ENCODE measurements at regions not wholly inside any gene's neighbourhood (a gene's known extent, or its start where the extent isn't known, plus 50 kb on each side); places are given as distances from the start of the nearest gene placed in this dataset.

- H3K27ac ChIP-seq: no peak overlapping the region
- DNase-seq: no peak
- H3K4me1 ChIP-seq: no peaks in the 10 kb centered on the region
- no peak overlapping the region for H3K4me3 ChIP-seq
- TF ChIP-seq POLR2A (IDR thresholded peaks at IDR 0.05): no peak
- TF ChIP-seq, protein P1, sequence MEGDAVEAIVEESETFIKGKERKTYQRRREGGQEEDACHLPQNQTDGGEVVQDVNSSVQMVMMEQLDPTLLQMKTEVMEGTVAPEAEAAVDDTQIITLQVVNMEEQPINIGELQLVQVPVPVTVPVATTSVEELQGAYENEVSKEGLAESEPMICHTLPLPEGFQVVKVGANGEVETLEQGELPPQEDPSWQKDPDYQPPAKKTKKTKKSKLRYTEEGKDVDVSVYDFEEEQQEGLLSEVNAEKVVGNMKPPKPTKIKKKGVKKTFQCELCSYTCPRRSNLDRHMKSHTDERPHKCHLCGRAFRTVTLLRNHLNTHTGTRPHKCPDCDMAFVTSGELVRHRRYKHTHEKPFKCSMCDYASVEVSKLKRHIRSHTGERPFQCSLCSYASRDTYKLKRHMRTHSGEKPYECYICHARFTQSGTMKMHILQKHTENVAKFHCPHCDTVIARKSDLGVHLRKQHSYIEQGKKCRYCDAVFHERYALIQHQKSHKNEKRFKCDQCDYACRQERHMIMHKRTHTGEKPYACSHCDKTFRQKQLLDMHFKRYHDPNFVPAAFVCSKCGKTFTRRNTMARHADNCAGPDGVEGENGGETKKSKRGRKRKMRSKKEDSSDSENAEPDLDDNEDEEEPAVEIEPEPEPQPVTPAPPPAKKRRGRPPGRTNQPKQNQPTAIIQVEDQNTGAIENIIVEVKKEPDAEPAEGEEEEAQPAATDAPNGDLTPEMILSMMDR (IDR thresholded peaks at IDR 0.05): no peak
- no peaks in the 10 kb centered on the region for H3K36me3 ChIP-seq
- no peaks in the 10 kb centered on the region for H3K27me3 ChIP-seq
- peaks cover 0 to 4% (median 0%) of the 10 kb centered on the region in 4 donors for H3K9me3 ChIP-seq
Observed at GRCh38 chr3:89656388-89656787, 549.0 kb downstream of the EPHA3 start.

DNA sequence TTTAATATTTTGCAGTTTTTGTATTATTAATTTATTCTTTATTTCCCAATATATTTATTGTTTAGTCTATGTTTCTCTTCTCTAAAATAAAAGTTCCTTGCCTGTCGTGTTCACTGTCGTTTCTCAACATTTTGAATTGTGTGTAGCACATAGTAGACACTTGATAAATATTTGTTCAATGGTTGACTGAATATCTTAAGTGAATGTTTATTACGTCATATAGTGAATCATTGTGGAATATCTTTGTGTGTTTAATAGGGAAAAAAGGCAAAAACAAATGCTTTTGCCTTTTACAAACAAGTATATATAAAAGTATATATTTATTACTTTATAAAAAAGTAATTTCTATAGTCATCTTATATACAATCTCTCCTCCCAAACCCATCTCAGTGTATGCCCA, 572.3 kb downstream of the EPHA3 start:
- Histone ChIP-seq H3K36me3 (no peaks in the 10 kb centered on the region), H3K4me1 (no peaks in the 10 kb centered on the region), H3K27me3 (no peaks in the 10 kb centered on the region), H3K27ac (no peak overlapping the region), H3K4me3 (no peak overlapping the region), H3K9me3 (no peaks in the 10 kb centered on the region)
- TF ChIP-seq POLR2A (IDR thresholded peaks at IDR 0.05): no peak
- TF ChIP-seq, protein P1 (IDR thresholded peaks at IDR 0.05): no peak
- DNase-seq: no peak

DNA sequence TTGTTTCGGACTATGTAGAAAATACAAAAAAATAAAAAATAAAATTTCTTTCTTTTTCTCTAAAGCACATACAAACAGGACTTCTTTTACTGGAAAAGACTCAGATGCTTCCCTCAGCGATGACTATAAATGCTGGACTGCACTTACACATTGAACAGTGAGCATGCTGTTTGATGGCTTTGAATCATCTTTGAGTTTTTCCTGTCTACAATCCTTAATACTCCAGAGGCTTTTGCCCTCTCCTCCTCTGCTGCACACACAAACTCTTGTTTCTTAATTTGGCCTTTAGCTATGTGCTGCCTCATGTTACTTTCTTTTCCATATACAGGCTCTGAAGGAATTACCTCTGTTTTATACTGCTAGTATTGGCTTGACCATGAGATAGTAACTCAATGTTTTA, 575.1 kb downstream of the EPHA3 start:
- Histone ChIP-seq H3K36me3 (no peaks in the 10 kb centered on the region), H3K27me3 (no peaks in the 10 kb centered on the region), H3K4me3 (no peak overlapping the region), H3K9me3 (no peaks in the 10 kb centered on the region), H3K4me1 (no peaks in the 10 kb centered on the region), H3K27ac (no peak overlapping the region)
- TF ChIP-seq, protein P1 (IDR thresholded peaks at IDR 0.05): no peak
- TF ChIP-seq POLR2A (IDR thresholded peaks at IDR 0.05): no peak
- no peak for DNase-seq

DNA sequence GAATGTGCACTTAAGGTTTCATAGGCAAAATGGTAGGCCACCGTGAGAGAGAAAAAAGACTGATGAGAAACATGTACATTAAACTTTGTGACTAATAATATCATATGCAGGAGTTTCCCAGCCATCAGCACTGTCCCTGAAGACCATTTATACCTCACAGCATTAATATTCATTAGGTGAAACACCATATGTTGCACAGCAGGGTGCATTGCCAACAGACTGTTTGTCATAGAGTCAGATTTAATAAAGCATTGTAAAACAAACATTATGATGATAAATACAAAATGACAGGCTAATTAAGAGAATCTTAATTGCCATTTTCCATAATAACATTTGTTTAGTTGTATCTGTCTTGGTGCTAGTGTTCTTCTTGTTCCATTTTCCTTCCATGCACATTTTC, 578.3 kb downstream of the EPHA3 start:
- TF ChIP-seq, protein P1 (IDR thresholded peaks at IDR 0.05): no peak
- TF ChIP-seq POLR2A (IDR thresholded peaks at IDR 0.05): no peak
- Histone ChIP-seq H3K9me3 (no peaks in the 10 kb centered on the region), H3K36me3 (no peaks in the 10 kb centered on the region), H3K27ac (no peak overlapping the region), H3K27me3 (no peaks in the 10 kb centered on the region), H3K4me3 (no peak overlapping the region), H3K4me1 (no peaks in the 10 kb centered on the region)
- DNase-seq: no peak

GRCh38 chr3:89690646-89691045, 583.2 kb downstream of the EPHA3 start:
- Histone ChIP-seq H3K9me3 (no peaks in the 10 kb centered on the region), H3K36me3 (no peaks in the 10 kb centered on the region), H3K27me3 (no peaks in the 10 kb centered on the region), H3K4me3 (no peak overlapping the region), H3K27ac (no peak overlapping the region), H3K4me1 (no peaks in the 10 kb centered on the region)
- no peak for TF ChIP-seq POLR2A (IDR thresholded peaks at IDR 0.05)
- TF ChIP-seq, protein P1 (IDR thresholded peaks at IDR 0.05): no peak
- DNase-seq: no peak

GRCh38 chr3:89692601-89693000, 585.2 kb downstream of the EPHA3 start:
- no peak for TF ChIP-seq POLR2A (IDR thresholded peaks at IDR 0.05)
- TF ChIP-seq, protein P1 (IDR thresholded peaks at IDR 0.05): no peak
- no peak overlapping the region for H3K27ac ChIP-seq
- H3K9me3 ChIP-seq: no peaks in the 10 kb centered on the region
- peaks cover 0 to 2% (median 0%) of the 10 kb centered on the region in 4 donors for H3K4me1 ChIP-seq
- DNase-seq: no peak
- H3K4me3 ChIP-seq: no peak overlapping the region
- no peaks in the 10 kb centered on the region for H3K36me3 ChIP-seq
- no peaks in the 10 kb centered on the region for H3K27me3 ChIP-seq

Measured in Peyer's patch (tissue), 4 donors.